Choroid plexus epithelial cell (primary cell): ENCODE measurements at regions not wholly inside any gene's neighbourhood (a gene's known extent, or its start where the extent isn't known, plus 50 kb on each side); places are given as distances from the start of the nearest gene placed in this dataset.
"Not testable (repeated sequence)": the region's sequence is repeated elsewhere in the genome, so short reads cannot be mapped to it uniquely, and the experiment has no call there.

Source experiments
- DNase-seq: peaks from one replicate; pipeline ENCODE4 v3.0.0-alpha.2; 2010; ENCODE audit warnings: low read depth
- H3K4me3 ChIP-seq: 2 replicates; pipeline ENCODE4 v1.5.1; 2011; ENCODE audit warnings: low read depth, mild to moderate bottlenecking, control low read depth, low read length, moderate library complexity
- CTCF ChIP-seq: conservative IDR thresholded peaks from 2 replicates; pipeline ENCODE4 v1.5.1; 2011; ENCODE audit warnings: low read depth, mild to moderate bottlenecking, control low read depth, inconsistent platforms, low read length, moderate library complexity

- DNase-seq, result no peak
- TF ChIP-seq CTCF, result no peak
- no peak overlapping the region for H3K4me3 ChIP-seq
Observed at GRCh38 chr7:37601321-37601720, 82.2 kb upstream of the GPR141 start.

- H3K4me3 ChIP-seq, result no peak overlapping the region
- no peak for DNase-seq
- TF ChIP-seq CTCF, result no peak
Observed at GRCh38 chr7:37604078-37604477, 79.5 kb upstream of the GPR141 start.

GRCh38 chr7:37617406-37617805, 66.2 kb upstream of the GPR141 start:
- not testable (repeated sequence) for DNase-seq, H3K4me3 ChIP-seq

GRCh38 chr7:37633048-37633447, 50.5 kb upstream of the GPR141 start:
- no peak overlapping the region for H3K4me3 ChIP-seq
- no peak for TF ChIP-seq CTCF
- no peak for DNase-seq
